Pancreas (tissue), 10 donors: ENCODE measurements at regions not wholly inside any gene's neighbourhood (a gene's known extent, or its start where the extent isn't known, plus 50 kb on each side); places are given as distances from the start of the nearest gene placed in this dataset.

ENCODE experiments used
- ATAC-seq, 4 donors: fragments of 200-7000 bp; cut with Tn5 transposase; one replicate each; pipeline versions ENCODE4 v1.8.0 to v1.9.1; 2020; ENCODE audit warnings: mild to moderate bottlenecking in 4 of 4, moderate library complexity in 4 of 4
- DNase-seq, 6 donors: peaks; one replicate each; pipeline ENCODE4 v3.0.0-alpha.2; 2020
- FAIRE-seq: peaks from 2 replicates; lab custom pipeline; 2012; peaks lifted over from hg19 to GRCh38; lab: Jason Lieb, UNC
- H3K27ac ChIP-seq, 4 donors: fragments of 200-600 bp; sonication (generic); 1 replicate in 3 of 4; 2 replicates in 1 of 4; pipeline versions ENCODE4 v1.5.0 to v1.8.0; 2020
- H3K27me3 ChIP-seq, 4 donors: fragments of 200-600 bp; one replicate each; pipeline ENCODE4 v1.8.0; 2021
- H3K36me3 ChIP-seq, 3 donors: fragments of 200-600 bp; sonication (generic) in 1 of 3; one replicate each; pipeline versions ENCODE4 v1.5.0 to v1.8.0; 2020 to 2021
- H3K4me1 ChIP-seq, 3 donors: fragments of 200-600 bp; one replicate each; pipeline ENCODE4 v1.8.0; 2021
- H3K4me3 ChIP-seq, 4 donors: fragments of 200-600 bp; sonication (generic) in 2 of 4; one replicate each; pipeline versions ENCODE4 v1.5.0 to v1.8.0; 2020 to 2021
- H3K9me3 ChIP-seq, 4 donors: fragments of 200-600 bp; one replicate each; pipeline ENCODE4 v1.8.0; 2021
- CTCF ChIP-seq, 4 donors: fragments of 200-600 bp; sonication (generic) in 3 of 4; IDR thresholded peaks; one replicate each; pipeline versions ENCODE4 v1.5.0 to v1.8.0; 2021; ENCODE audit warnings: antibody characterized with exemption in 4 of 4
- WGBS, 2 donors: extraction: QIAGEN DNeasy Blood & Tissue Kit; methylation state at CpG; one replicate each; pipeline ENCODE4 v1.1.7; 2013; 5-methylcytosine and 5-hydroxymethylcytosine counted together
- intact Hi-C, 3 donors: fragments of 100-400 bp; cut with DNase I; formaldehyde crosslinking; loops; one replicate each; pipeline versions ENCODE4 v1.11.1 to v1.14.2; 2022
- donor health status: healthy with polysubstance abuse.
- donor health status: DM: no; HTN: no; CAD: no; lungs with moderate emphysema.
- donor health status: DM: no; HTN: no; CAD: no.
- donor health status: control.
- donor health status: control.
- donor health status: Bipolar disorder and iron deficiency.
- donor health status: DM: yes; HTN: yes; CAD: no.
- donor health status: DM: no; HTN: no; CAD: no.
- donor health status: DM: no; HTN: no; CAD: no.
- donor health status: DM: yes; HTN: yes; CAD: no.

GRCh38 chr16:7919782-7920181, 587.1 kb downstream of the RBFOX1 start:
- no peak for ATAC-seq
- intact Hi-C loops = no loop called here
- DNase-seq = no peak
- TF ChIP-seq CTCF (IDR thresholded peaks at IDR 0.05) = no peak
- Histone ChIP-seq H3K9me3 (no peaks in the 10 kb centered on the region), H3K27me3 (no peaks in the 10 kb centered on the region), H3K4me1 (no peaks in the 10 kb centered on the region), H3K27ac (no peak overlapping the region), H3K4me3 (no peak overlapping the region), H3K36me3 (no peaks in the 10 kb centered on the region)
- 85 to 93% methylated on average over 2 of the region's 2 CpGs for WGBS, 2 donors
- no peak for FAIRE-seq

- DNase-seq = no peak
- no peak for ATAC-seq
- no peak for FAIRE-seq
- H3K4me1 ChIP-seq = no peaks in the 10 kb centered on the region
- H3K27me3 ChIP-seq = no peaks in the 10 kb centered on the region
- no peak overlapping the region for H3K4me3 ChIP-seq
- no peaks in the 10 kb centered on the region for H3K9me3 ChIP-seq
- H3K36me3 ChIP-seq = no peaks in the 10 kb centered on the region
- intact Hi-C loops = no loop called here
- H3K27ac ChIP-seq = no peak overlapping the region
- TF ChIP-seq CTCF (IDR thresholded peaks at IDR 0.05) = no peak
Measured at GRCh38 chr16:7914748-7915147, 582.1 kb downstream of the RBFOX1 start.

- ATAC-seq (no peak), FAIRE-seq (no peak), DNase-seq (no peak)
- no peaks in the 10 kb centered on the region for H3K9me3 ChIP-seq
- H3K4me1 ChIP-seq = no peaks in the 10 kb centered on the region
- 64 to 71% methylated on average over 3 of the region's 3 CpGs for WGBS, 2 donors
- H3K27me3 ChIP-seq = no peaks in the 10 kb centered on the region
- no peaks in the 10 kb centered on the region for H3K36me3 ChIP-seq
- no peak overlapping the region for H3K4me3 ChIP-seq
- intact Hi-C loops = no loop called here
- no peak for TF ChIP-seq CTCF (IDR thresholded peaks at IDR 0.05)
- H3K27ac ChIP-seq = no peak overlapping the region
Measured at GRCh38 chr16:7912132-7912531, 579.5 kb downstream of the RBFOX1 start.

- Histone ChIP-seq H3K9me3 (no peaks in the 10 kb centered on the region), H3K4me3 (no peak overlapping the region), H3K27me3 (no peaks in the 10 kb centered on the region), H3K27ac (no peak overlapping the region), H3K4me1 (no peaks in the 10 kb centered on the region), H3K36me3 (no peaks in the 10 kb centered on the region)
- no peak for TF ChIP-seq CTCF (IDR thresholded peaks at IDR 0.05)
- intact Hi-C loops = no loop called here
- 38 to 54% methylated on average over 7 of the region's 7 CpGs for WGBS, 2 donors
- ATAC-seq (no peak), DNase-seq (no peak), FAIRE-seq (no peak)
Measured at GRCh38 chr16:7910116-7910515, 577.5 kb downstream of the RBFOX1 start.

GRCh38 chr16:7888411-7888810, 555.8 kb downstream of the RBFOX1 start:
- H3K9me3 ChIP-seq = no peaks in the 10 kb centered on the region
- intact Hi-C loops = no loop called here
- ATAC-seq = no peak
- WGBS, 2 donors = 0 to 3% methylated on average over 1 of the region's 1 CpG
- H3K27me3 ChIP-seq = no peaks in the 10 kb centered on the region
- no peak overlapping the region for H3K27ac ChIP-seq
- no peak for DNase-seq
- FAIRE-seq = no peak
- no peak for TF ChIP-seq CTCF (IDR thresholded peaks at IDR 0.05)
- no peak overlapping the region for H3K4me3 ChIP-seq
- H3K36me3 ChIP-seq = no peaks in the 10 kb centered on the region
- H3K4me1 ChIP-seq = no peaks in the 10 kb centered on the region
